ENCODE measurements at regions not wholly inside any gene's neighbourhood (a gene's known extent, or its start where the extent isn't known, plus 50 kb on each side); places are given as distances from the start of the nearest gene placed in this dataset.

GRCh38 chr5:164614707-164615106 lies 1109.3 kb downstream of the MAT2B start:
- no peaks in the 10 kb centered on the region for H3K4me1 Mint-ChIP-seq (ENCODE audit: low read depth)
- H3K9me3 Mint-ChIP-seq (ENCODE audit: low read depth), result no peaks in the 10 kb centered on the region
- TF ChIP-seq, protein P1, sequence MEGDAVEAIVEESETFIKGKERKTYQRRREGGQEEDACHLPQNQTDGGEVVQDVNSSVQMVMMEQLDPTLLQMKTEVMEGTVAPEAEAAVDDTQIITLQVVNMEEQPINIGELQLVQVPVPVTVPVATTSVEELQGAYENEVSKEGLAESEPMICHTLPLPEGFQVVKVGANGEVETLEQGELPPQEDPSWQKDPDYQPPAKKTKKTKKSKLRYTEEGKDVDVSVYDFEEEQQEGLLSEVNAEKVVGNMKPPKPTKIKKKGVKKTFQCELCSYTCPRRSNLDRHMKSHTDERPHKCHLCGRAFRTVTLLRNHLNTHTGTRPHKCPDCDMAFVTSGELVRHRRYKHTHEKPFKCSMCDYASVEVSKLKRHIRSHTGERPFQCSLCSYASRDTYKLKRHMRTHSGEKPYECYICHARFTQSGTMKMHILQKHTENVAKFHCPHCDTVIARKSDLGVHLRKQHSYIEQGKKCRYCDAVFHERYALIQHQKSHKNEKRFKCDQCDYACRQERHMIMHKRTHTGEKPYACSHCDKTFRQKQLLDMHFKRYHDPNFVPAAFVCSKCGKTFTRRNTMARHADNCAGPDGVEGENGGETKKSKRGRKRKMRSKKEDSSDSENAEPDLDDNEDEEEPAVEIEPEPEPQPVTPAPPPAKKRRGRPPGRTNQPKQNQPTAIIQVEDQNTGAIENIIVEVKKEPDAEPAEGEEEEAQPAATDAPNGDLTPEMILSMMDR (IDR thresholded peaks at IDR 0.05; ENCODE audit: unreplicated experiment), result no peak
- no peaks in the 10 kb centered on the region for H3K36me3 Mint-ChIP-seq (ENCODE audit: insufficient read depth)
- DNase-seq (ENCODE audit: low spot score, unreplicated experiment), result no peak
- H3K27ac Mint-ChIP-seq, result no peak overlapping the region
- H3K27me3 Mint-ChIP-seq, result no peaks in the 10 kb centered on the region
- H3K4me3 Mint-ChIP-seq (ENCODE audit: low read depth), result no peak overlapping the region

GRCh38 chr5:164617290-164617689 lies 1111.9 kb downstream of the MAT2B start:
- no peak for DNase-seq (ENCODE audit: low spot score, unreplicated experiment)
- Mint-ChIP-seq H3K4me3 (ENCODE audit: low read depth) (no peak overlapping the region), H3K27me3 (no peaks in the 10 kb centered on the region), H3K4me1 (ENCODE audit: low read depth) (no peaks in the 10 kb centered on the region), H3K9me3 (ENCODE audit: low read depth) (no peaks in the 10 kb centered on the region), H3K36me3 (ENCODE audit: insufficient read depth) (no peaks in the 10 kb centered on the region), H3K27ac (no peak overlapping the region)
- TF ChIP-seq, protein P1 (IDR thresholded peaks at IDR 0.05; ENCODE audit: unreplicated experiment), result no peak

- no peak for DNase-seq (ENCODE audit: low spot score, unreplicated experiment)
- Mint-ChIP-seq H3K4me3 (ENCODE audit: low read depth) (no peak overlapping the region), H3K27ac (no peak overlapping the region), H3K36me3 (ENCODE audit: insufficient read depth) (no peaks in the 10 kb centered on the region), H3K4me1 (ENCODE audit: low read depth) (no peaks in the 10 kb centered on the region), H3K9me3 (ENCODE audit: low read depth) (peaks cover 3% of the 10 kb centered on the region), H3K27me3 (no peaks in the 10 kb centered on the region)
- TF ChIP-seq, protein P1 (IDR thresholded peaks at IDR 0.05; ENCODE audit: unreplicated experiment), result no peak
These were observed 1121.6 kb downstream of the MAT2B start for GRCh38 chr5:164627021-164627420.

GRCh38 chr5:164636456-164636855 lies 1131.0 kb downstream of the MAT2B start:
- Mint-ChIP-seq H3K27ac (no peak overlapping the region), H3K27me3 (no peaks in the 10 kb centered on the region), H3K36me3 (ENCODE audit: insufficient read depth) (no peaks in the 10 kb centered on the region), H3K9me3 (ENCODE audit: low read depth) (no peaks in the 10 kb centered on the region), H3K4me1 (ENCODE audit: low read depth) (no peaks in the 10 kb centered on the region), H3K4me3 (ENCODE audit: low read depth) (no peak overlapping the region)
- TF ChIP-seq, protein P1 (IDR thresholded peaks at IDR 0.05; ENCODE audit: unreplicated experiment), result no peak
- DNase-seq (ENCODE audit: low spot score, unreplicated experiment), result no peak

- no peaks in the 10 kb centered on the region for H3K27me3 Mint-ChIP-seq
- no peaks in the 10 kb centered on the region for H3K36me3 Mint-ChIP-seq (ENCODE audit: insufficient read depth)
- H3K9me3 Mint-ChIP-seq (ENCODE audit: low read depth), result no peaks in the 10 kb centered on the region
- no peak for DNase-seq (ENCODE audit: low spot score, unreplicated experiment)
- H3K4me1 Mint-ChIP-seq (ENCODE audit: low read depth), result no peaks in the 10 kb centered on the region
- no peak overlapping the region for H3K27ac Mint-ChIP-seq
- H3K4me3 Mint-ChIP-seq (ENCODE audit: low read depth), result no peak overlapping the region
- TF ChIP-seq, protein P1 (IDR thresholded peaks at IDR 0.05; ENCODE audit: unreplicated experiment), result no peak
These were observed 1132.6 kb downstream of the MAT2B start for GRCh38 chr5:164637931-164638521.
